ENCODE measurements at regions not wholly inside any gene's neighbourhood (a gene's known extent, or its start where the extent isn't known, plus 50 kb on each side); places are given as distances from the start of the nearest gene placed in this dataset.
"Not testable (repeated sequence)": the region's sequence is repeated elsewhere in the genome, so short reads cannot be mapped to it uniquely, and the experiment has no call there.

GRCh38 chr16:22436823-22437652 lies 62.6 kb upstream of the CDR2 start:
- Histone ChIP-seq H3K27ac (ENCODE audit: low read length) (peak overlapping the region; percentile 92), H3K4me3 (ENCODE audit: low read length) (peak overlapping the region; percentile 73)
- not testable (repeated sequence) for H3K36me3 ChIP-seq (ENCODE audit: control insufficient read depth, insufficient read depth, low read length); H3K9me3 ChIP-seq (ENCODE audit: control insufficient read depth, low read depth, low read length); H3K27me3 ChIP-seq (ENCODE audit: control insufficient read depth, insufficient read depth, low read length); H3K4me1 ChIP-seq (ENCODE audit: control insufficient read depth, insufficient read depth, low read length)
- no CpG with 5 or more reads among the region's 96 CpGs for WGBS (ENCODE audit: insufficient coverage, low lambda C conversion rate)
- DNase-seq = peak; percentile 53 to 81

- not testable (repeated sequence) for H3K4me1 ChIP-seq (ENCODE audit: control insufficient read depth, insufficient read depth, low read length); H3K27me3 ChIP-seq (ENCODE audit: control insufficient read depth, insufficient read depth, low read length); H3K9me3 ChIP-seq (ENCODE audit: control insufficient read depth, low read depth, low read length); DNase-seq; H3K36me3 ChIP-seq (ENCODE audit: control insufficient read depth, insufficient read depth, low read length)
- no CpG with 5 or more reads among the region's 6 CpGs for WGBS (ENCODE audit: insufficient coverage, low lambda C conversion rate)
- peak overlapping the region; percentile 73 for H3K4me3 ChIP-seq (ENCODE audit: low read length)
- peak overlapping the region; percentile 92 for H3K27ac ChIP-seq (ENCODE audit: low read length)
Measured at GRCh38 chr16:22436326-22436822, 62.0 kb upstream of the CDR2 start.

- no CpG with 5 or more reads among the region's 9 CpGs for WGBS (ENCODE audit: insufficient coverage, low lambda C conversion rate)
- not testable (repeated sequence) for H3K4me1 ChIP-seq (ENCODE audit: control insufficient read depth, insufficient read depth, low read length)
Measured at GRCh38 chr16:22431314-22431713, 56.9 kb upstream of the CDR2 start.

GRCh38 chr16:22428654-22429053 lies 54.2 kb upstream of the CDR2 start:
- no CpG with 5 or more reads among the region's 8 CpGs for WGBS (ENCODE audit: insufficient coverage, low lambda C conversion rate)
- no peak overlapping the region for H3K4me3 ChIP-seq (ENCODE audit: low read length)
- no peaks in the 10 kb centered on the region for H3K27me3 ChIP-seq (ENCODE audit: control insufficient read depth, insufficient read depth, low read length)
- H3K36me3 ChIP-seq (ENCODE audit: control insufficient read depth, insufficient read depth, low read length) = peaks cover 21% of the 10 kb centered on the region
- no peak overlapping the region for H3K27ac ChIP-seq (ENCODE audit: low read length)
- no peaks in the 10 kb centered on the region for H3K4me1 ChIP-seq (ENCODE audit: control insufficient read depth, insufficient read depth, low read length)
- DNase-seq = no peak
- no peaks in the 10 kb centered on the region for H3K9me3 ChIP-seq (ENCODE audit: control insufficient read depth, low read depth, low read length)

More at GRCh38 chr16:22431314-22431713, 56.9 kb upstream of the CDR2 start:
- peaks cover 15% of the 10 kb centered on the region for H3K36me3 ChIP-seq (ENCODE audit: control insufficient read depth, insufficient read depth, low read length)
- H3K4me3 ChIP-seq (ENCODE audit: low read length); H3K9me3 ChIP-seq (ENCODE audit: control insufficient read depth, low read depth, low read length); DNase-seq; H3K27ac ChIP-seq (ENCODE audit: low read length); H3K27me3 ChIP-seq (ENCODE audit: control insufficient read depth, insufficient read depth, low read length): not testable (repeated sequence)

- Histone ChIP-seq H3K4me1 (ENCODE audit: control insufficient read depth, insufficient read depth, low read length) (no peaks in the 10 kb centered on the region), H3K4me3 (ENCODE audit: low read length) (no peak overlapping the region), H3K27me3 (ENCODE audit: control insufficient read depth, insufficient read depth, low read length) (no peaks in the 10 kb centered on the region), H3K36me3 (ENCODE audit: control insufficient read depth, insufficient read depth, low read length) (peaks cover 21% of the 10 kb centered on the region), H3K9me3 (ENCODE audit: control insufficient read depth, low read depth, low read length) (no peaks in the 10 kb centered on the region), H3K27ac (ENCODE audit: low read length) (no peak overlapping the region)
- DNase-seq = no peak
- WGBS (ENCODE audit: insufficient coverage, low lambda C conversion rate) = no CpG with 5 or more reads among the region's 10 CpGs
Measured at GRCh38 chr16:22427556-22427955, 53.1 kb upstream of the CDR2 start.

- no peak for DNase-seq
- Histone ChIP-seq H3K27ac (ENCODE audit: low read length) (no peak overlapping the region), H3K4me3 (ENCODE audit: low read length) (no peak overlapping the region), H3K4me1 (ENCODE audit: control insufficient read depth, insufficient read depth, low read length) (no peaks in the 10 kb centered on the region), H3K9me3 (ENCODE audit: control insufficient read depth, low read depth, low read length) (no peaks in the 10 kb centered on the region), H3K36me3 (ENCODE audit: control insufficient read depth, insufficient read depth, low read length) (peaks cover 26% of the 10 kb centered on the region), H3K27me3 (ENCODE audit: control insufficient read depth, insufficient read depth, low read length) (no peaks in the 10 kb centered on the region)
- no CpG with 5 or more reads among the region's 5 CpGs for WGBS (ENCODE audit: insufficient coverage, low lambda C conversion rate)
Measured at GRCh38 chr16:22425847-22426246, 51.4 kb upstream of the CDR2 start.

GRCh38 chr16:22425036-22425801 lies 50.8 kb upstream of the CDR2 start:
- H3K27me3 ChIP-seq (ENCODE audit: control insufficient read depth, insufficient read depth, low read length) = no peaks in the 10 kb centered on the region
- no peak overlapping the region for H3K27ac ChIP-seq (ENCODE audit: low read length)
- whole genome bisulfite sequencing (ENCODE audit: insufficient coverage, low lambda C conversion rate) = 94% methylated on average over 3 of the region's 26 CpGs
- DNase-seq = no peak
- no peaks in the 10 kb centered on the region for H3K9me3 ChIP-seq (ENCODE audit: control insufficient read depth, low read depth, low read length)
- no peak overlapping the region for H3K4me3 ChIP-seq (ENCODE audit: low read length)
- peaks cover 26% of the 10 kb centered on the region for H3K36me3 ChIP-seq (ENCODE audit: control insufficient read depth, insufficient read depth, low read length)
- H3K4me1 ChIP-seq (ENCODE audit: control insufficient read depth, insufficient read depth, low read length) = no peaks in the 10 kb centered on the region

- Histone ChIP-seq H3K9me3 (ENCODE audit: control insufficient read depth, low read depth, low read length) (no peaks in the 10 kb centered on the region), H3K4me3 (ENCODE audit: low read length) (no peak overlapping the region), H3K27me3 (ENCODE audit: control insufficient read depth, insufficient read depth, low read length) (no peaks in the 10 kb centered on the region), H3K4me1 (ENCODE audit: control insufficient read depth, insufficient read depth, low read length) (no peaks in the 10 kb centered on the region), H3K36me3 (ENCODE audit: control insufficient read depth, insufficient read depth, low read length) (peaks cover 32% of the 10 kb centered on the region), H3K27ac (ENCODE audit: low read length) (no peak overlapping the region)
- no peak for DNase-seq
- no CpG with 5 or more reads among the region's 22 CpGs for WGBS (ENCODE audit: insufficient coverage, low lambda C conversion rate)
Measured at GRCh38 chr16:22424161-22424937, 49.9 kb upstream of the CDR2 start.

All from large intestine (tissue), 3 donors.